ENCODE measurements at regions not wholly inside any gene's neighbourhood (a gene's known extent, or its start where the extent isn't known, plus 50 kb on each side); places are given as distances from the start of the nearest gene placed in this dataset.
"Not testable (repeated sequence)": the region's sequence is repeated elsewhere in the genome, so short reads cannot be mapped to it uniquely, and the experiment has no call there.

DNA sequence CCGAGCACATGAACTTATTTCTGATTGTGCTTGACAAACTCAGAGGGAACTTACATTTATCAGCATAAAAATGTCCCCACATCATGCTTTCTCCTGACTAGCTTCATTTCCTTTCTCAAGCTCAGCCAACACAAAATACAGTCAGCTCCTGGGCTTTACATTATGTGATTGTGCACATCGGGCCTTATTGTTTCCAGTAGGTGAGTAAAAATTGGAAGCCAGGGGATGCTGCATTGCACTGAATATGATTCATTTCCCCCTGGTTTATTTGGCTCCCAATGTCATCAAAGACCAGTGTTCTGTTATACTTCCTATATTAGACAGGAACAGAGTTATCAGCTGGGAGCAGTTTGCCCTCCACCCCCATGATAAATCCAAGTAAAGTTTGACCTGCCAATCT is 521.8 kb downstream of the RMST start:
- TF ChIP-seq CTCF (IDR thresholded peaks at IDR 0.05; ENCODE audit: insufficient read depth, low read length) (no peak), POLR2AphosphoS5 (IDR thresholded peaks at IDR 0.05; ENCODE audit: low read depth) (no peak), SPI1 (IDR thresholded peaks at IDR 0.05; ENCODE audit: borderline replicate concordance, low read depth) (no peak), GABPA (IDR thresholded peaks at IDR 0.05; ENCODE audit: low read depth) (no peak)

GRCh38 chr12:97984974-97985580 is 522.5 kb downstream of the RMST start:
- Histone ChIP-seq H3K27ac (replicated peaks) (no peak overlapping the region), H3K27me3 (ENCODE audit: insufficient read depth, poor library complexity, severe bottlenecking) (no peaks in the 10 kb centered on the region), H3K4me3 (replicated peaks; ENCODE audit: insufficient read depth, low read length) (no peak overlapping the region)
- DNase-seq (ENCODE audit: low read depth in 1 of 2, low spot score in 1 of 2) = no peak
- TF ChIP-seq, protein P1, sequence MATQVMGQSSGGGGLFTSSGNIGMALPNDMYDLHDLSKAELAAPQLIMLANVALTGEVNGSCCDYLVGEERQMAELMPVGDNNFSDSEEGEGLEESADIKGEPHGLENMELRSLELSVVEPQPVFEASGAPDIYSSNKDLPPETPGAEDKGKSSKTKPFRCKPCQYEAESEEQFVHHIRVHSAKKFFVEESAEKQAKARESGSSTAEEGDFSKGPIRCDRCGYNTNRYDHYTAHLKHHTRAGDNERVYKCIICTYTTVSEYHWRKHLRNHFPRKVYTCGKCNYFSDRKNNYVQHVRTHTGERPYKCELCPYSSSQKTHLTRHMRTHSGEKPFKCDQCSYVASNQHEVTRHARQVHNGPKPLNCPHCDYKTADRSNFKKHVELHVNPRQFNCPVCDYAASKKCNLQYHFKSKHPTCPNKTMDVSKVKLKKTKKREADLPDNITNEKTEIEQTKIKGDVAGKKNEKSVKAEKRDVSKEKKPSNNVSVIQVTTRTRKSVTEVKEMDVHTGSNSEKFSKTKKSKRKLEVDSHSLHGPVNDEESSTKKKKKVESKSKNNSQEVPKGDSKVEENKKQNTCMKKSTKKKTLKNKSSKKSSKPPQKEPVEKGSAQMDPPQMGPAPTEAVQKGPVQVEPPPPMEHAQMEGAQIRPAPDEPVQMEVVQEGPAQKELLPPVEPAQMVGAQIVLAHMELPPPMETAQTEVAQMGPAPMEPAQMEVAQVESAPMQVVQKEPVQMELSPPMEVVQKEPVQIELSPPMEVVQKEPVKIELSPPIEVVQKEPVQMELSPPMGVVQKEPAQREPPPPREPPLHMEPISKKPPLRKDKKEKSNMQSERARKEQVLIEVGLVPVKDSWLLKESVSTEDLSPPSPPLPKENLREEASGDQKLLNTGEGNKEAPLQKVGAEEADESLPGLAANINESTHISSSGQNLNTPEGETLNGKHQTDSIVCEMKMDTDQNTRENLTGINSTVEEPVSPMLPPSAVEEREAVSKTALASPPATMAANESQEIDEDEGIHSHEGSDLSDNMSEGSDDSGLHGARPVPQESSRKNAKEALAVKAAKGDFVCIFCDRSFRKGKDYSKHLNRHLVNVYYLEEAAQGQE (IDR thresholded peaks at IDR 0.05; ENCODE audit: insufficient replicate concordance, low read depth) = no peak
- no peak for TF ChIP-seq SPI1 (IDR thresholded peaks at IDR 0.05; ENCODE audit: borderline replicate concordance, low read depth)
- no peak for TF ChIP-seq POLR2AphosphoS5 (IDR thresholded peaks at IDR 0.05; ENCODE audit: low read depth)
- no peak for TF ChIP-seq GABPA (IDR thresholded peaks at IDR 0.05; ENCODE audit: low read depth)
- no peak for TF ChIP-seq CTCF (IDR thresholded peaks at IDR 0.05; ENCODE audit: insufficient read depth, low read length)

More for the DNA sequence above, 521.8 kb downstream of the RMST start:
- no peak overlapping the region for H3K27ac ChIP-seq (replicated peaks)
- no peak for DNase-seq (ENCODE audit: low read depth in 1 of 2, low spot score in 1 of 2)
- no peaks in the 10 kb centered on the region for H3K27me3 ChIP-seq (ENCODE audit: insufficient read depth, poor library complexity, severe bottlenecking)
- H3K4me3 ChIP-seq (replicated peaks; ENCODE audit: insufficient read depth, low read length) = no peak overlapping the region

- Histone ChIP-seq H3K27ac (replicated peaks) (no peak overlapping the region), H3K4me3 (replicated peaks; ENCODE audit: insufficient read depth, low read length) (no peak overlapping the region), H3K27me3 (ENCODE audit: insufficient read depth, poor library complexity, severe bottlenecking) (no peaks in the 10 kb centered on the region)
- no peak for DNase-seq (ENCODE audit: low read depth in 1 of 2, low spot score in 1 of 2)
- TF ChIP-seq SPI1 (IDR thresholded peaks at IDR 0.05; ENCODE audit: borderline replicate concordance, low read depth) (no peak), GABPA (IDR thresholded peaks at IDR 0.05; ENCODE audit: low read depth) (no peak), CTCF (IDR thresholded peaks at IDR 0.05; ENCODE audit: insufficient read depth, low read length) (no peak), POLR2AphosphoS5 (IDR thresholded peaks at IDR 0.05; ENCODE audit: low read depth) (no peak)
- TF ChIP-seq, protein P1 (IDR thresholded peaks at IDR 0.05; ENCODE audit: insufficient replicate concordance, low read depth) = no peak
Observed at GRCh38 chr12:97985834-97986233, 523.2 kb downstream of the RMST start.

GRCh38 chr12:97988588-97988987 is 526.0 kb downstream of the RMST start:
- not testable (repeated sequence) for DNase-seq (ENCODE audit: low read depth in 1 of 2, low spot score in 1 of 2); H3K27ac ChIP-seq (replicated peaks); H3K4me3 ChIP-seq (replicated peaks; ENCODE audit: insufficient read depth, low read length); H3K27me3 ChIP-seq (ENCODE audit: insufficient read depth, poor library complexity, severe bottlenecking)

All from HL-60 (cell line).